GM20000 (cell line): ENCODE measurements at regions not wholly inside any gene's neighbourhood (a gene's known extent, or its start where the extent isn't known, plus 50 kb on each side); places are given as distances from the start of the nearest gene placed in this dataset.
"Not testable (repeated sequence)": the region's sequence is repeated elsewhere in the genome, so short reads cannot be mapped to it uniquely, and the experiment has no call there.

Source experiments
- DNase-seq: peaks from one replicate; pipeline ENCODE4 v3.0.0; 2012; ENCODE audit warnings: low spot score
- CTCF ChIP-seq: IDR thresholded peaks from 2 replicates; pipeline ENCODE4 v1.5.1; 2012; ENCODE audit warnings: mild to moderate bottlenecking, control low read depth; ENCODE audit errors: extremely low read depth, missing control alignments

DNA sequence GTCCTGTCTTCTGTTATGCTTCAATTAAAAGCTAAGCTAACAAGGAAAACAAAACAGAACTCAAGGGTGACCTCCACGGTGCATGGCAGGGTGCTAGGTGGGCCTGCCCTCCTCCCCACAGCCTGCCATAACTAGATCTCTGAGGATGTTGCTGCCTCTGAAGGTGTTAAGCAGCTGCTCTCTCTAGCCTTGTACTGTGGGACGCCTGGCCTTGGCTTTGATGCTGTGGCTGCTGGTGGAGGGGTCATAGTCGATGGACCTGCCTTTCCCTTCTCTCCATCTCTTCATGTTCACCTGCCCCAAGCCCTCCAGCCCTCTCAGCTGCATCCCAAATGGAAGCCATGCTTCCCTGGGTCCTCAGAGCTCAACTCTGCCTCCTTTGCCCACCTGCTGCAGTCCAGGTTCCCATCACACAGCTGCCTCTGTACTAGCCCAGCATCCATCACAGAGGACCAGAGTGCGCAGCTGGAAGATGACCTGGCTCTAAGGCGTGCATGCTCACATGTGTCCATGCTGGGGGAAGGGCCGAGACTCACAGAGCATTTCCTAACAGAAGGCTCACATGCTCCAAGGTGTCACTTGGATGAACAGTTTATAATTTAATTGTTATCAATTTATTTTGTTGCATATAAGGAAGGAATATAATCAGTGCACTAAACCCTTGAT lies 180.3 kb upstream of the E2F8 start:
- no peak for TF ChIP-seq CTCF
- DNase-seq: no peak

DNA sequence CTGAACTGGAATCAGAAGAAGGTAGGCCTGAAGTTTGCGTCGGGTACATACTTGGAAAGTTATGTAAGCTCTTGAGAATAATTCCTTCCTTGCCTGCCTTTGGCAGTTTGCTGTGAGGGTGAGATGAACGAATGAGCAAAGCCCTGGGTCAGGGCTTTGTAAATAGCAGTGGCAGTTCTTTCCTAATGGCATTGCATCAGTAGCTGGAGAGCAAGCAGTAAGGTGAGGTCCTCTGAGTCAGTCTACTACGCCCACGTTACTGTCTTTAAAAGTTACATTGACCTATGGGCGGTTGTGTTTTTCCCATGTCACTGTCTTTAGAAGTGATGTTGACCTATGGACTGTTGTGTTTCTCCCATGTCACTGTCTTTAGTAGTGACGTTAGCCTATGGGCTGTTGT lies 179.1 kb upstream of the E2F8 start:
- DNase-seq: no peak
- no peak for TF ChIP-seq CTCF

DNA sequence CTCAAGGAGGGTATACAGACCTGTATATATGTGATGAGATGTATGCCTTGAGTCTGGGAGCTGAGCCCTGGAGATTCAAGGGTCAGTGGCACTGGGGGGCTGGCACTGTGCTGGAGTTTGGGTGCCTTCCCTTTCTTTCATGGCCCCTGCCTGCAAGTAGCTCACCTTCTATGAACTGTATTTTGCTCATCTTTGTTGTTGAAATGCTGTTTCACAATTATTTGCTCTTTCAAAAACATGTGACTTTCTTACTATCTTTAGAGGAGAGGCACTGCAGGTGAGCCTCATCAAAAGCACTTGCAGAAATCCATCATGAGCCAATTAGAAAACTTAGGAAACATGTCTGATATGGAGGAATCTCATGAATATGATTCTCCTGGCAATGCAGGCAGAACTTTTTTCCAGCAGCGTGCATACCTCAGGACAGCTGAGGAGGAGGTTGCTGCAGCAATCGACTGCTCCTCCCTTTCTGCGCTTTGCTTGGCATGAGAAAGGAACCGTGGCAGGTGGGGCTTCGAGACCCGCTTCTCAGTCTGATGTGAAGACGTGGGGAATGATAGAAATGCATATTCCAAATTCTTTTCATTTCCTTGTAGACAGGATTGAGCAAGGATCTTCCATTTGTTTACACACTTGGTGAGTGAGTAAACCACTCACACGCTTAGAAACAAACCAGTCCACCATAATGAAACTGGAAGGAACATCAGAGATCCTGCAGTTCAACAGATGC lies 178.4 kb upstream of the E2F8 start:
- TF ChIP-seq CTCF: no peak
- no peak for DNase-seq

DNA sequence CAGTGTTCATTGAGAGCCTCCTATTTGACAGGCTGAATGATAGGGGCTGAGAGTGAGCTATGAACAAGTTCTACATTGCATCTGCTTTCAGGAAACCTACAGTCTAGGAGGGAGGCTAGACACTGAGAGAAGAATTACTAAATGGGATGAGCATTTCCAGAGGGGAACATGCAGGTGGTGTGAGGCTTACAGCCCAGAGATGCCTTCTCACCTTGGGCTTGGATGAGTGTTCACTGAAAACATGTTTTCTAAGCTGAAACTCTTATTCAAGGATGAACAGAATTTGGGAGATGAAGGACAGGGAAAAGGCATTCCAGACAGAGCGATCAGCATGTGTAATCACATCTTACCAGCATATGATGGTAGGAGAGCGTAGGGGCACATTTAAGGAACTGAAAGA lies 177.5 kb upstream of the E2F8 start:
- no peak for TF ChIP-seq CTCF
- DNase-seq: no peak

DNA sequence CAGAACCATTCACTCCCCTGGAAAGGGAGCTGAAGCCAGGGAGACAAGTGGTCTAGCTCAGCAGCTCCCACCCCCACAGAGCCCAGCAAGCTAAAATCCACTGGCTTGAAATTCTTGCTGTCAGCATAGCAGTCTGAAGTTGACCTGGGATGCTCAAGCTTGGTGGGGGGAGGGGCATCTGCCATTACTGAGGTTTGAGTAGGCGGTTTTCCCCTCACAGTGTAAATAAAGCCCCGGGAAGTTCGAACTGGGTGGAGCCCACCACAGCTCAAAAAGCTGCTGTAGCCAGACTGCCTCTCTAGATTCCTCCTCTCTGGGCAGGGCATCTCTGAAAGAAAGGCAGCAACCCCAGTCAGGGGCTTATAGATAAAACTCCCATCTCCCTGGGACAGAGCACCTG lies 171.3 kb upstream of the E2F8 start:
- DNase-seq: not testable (repeated sequence)

GRCh38 chr11:19410032-19410431 lies 169.3 kb upstream of the E2F8 start:
- TF ChIP-seq CTCF: no peak
- DNase-seq: peak; percentile 15

DNA sequence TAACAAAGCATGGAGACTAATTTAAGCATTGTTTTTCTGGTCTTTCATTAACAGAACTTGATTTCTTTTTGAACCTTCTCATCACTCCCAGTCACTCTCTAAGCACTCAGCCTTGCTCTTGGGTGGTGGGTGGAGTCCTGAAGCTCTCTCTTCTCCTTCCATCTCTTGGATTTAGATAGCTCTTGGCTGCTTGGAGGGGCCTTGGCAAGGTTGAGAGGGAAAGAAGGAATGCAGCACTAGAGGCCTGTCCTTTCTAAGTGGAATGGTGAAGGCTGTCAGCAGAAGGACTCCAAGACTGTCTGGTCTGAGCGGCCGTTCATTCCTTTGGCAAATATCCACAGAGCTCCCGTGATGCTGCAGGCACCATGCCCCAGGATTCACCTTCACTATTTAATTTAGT lies 168.6 kb upstream of the E2F8 start:
- no peak for TF ChIP-seq CTCF
- DNase-seq: no peak
